Parathyroid adenoma (tissue), 2 donors: ENCODE measurements at regions not wholly inside any gene's neighbourhood (a gene's known extent, or its start where the extent isn't known, plus 50 kb on each side); places are given as distances from the start of the nearest gene placed in this dataset.

Experiments used
- H2AFZ ChIP-seq: fragments of 300-600 bp; sonication (generic); one replicate; pipeline ENCODE4 v1.7.0; 2017; ENCODE audit warnings: antibody characterized with exemption, mild to moderate bottlenecking
- H3K27ac ChIP-seq: fragments of 300-600 bp; sonication (generic); one replicate; pipeline ENCODE4 v1.7.0; 2017
- H3K27me3 ChIP-seq: fragments of 300-600 bp; sonication (generic); one replicate; pipeline ENCODE4 v1.7.0; 2017; ENCODE audit warnings: low read length; ENCODE audit not compliant: control insufficient read depth, insufficient read depth
- H3K36me3 ChIP-seq: fragments of 300-600 bp; sonication (generic); one replicate; pipeline ENCODE4 v1.7.0; 2017; ENCODE audit warnings: low read length; ENCODE audit not compliant: control insufficient read depth, insufficient read depth
- H3K4me1 ChIP-seq: fragments of 300-600 bp; sonication (generic); one replicate; pipeline ENCODE4 v1.7.0; 2017; ENCODE audit warnings: control low read depth
- H3K4me2 ChIP-seq: fragments of 300-600 bp; sonication (generic); one replicate; pipeline ENCODE4 v1.7.0; 2017; ENCODE audit warnings: low read length
- H3K4me3 ChIP-seq: fragments of 300-600 bp; sonication (generic); one replicate; pipeline ENCODE4 v1.7.0; 2017; ENCODE audit warnings: low read depth, low read length
- H3K79me2 ChIP-seq: fragments of 300-600 bp; sonication (generic); one replicate; pipeline ENCODE4 v1.7.0; 2017; ENCODE audit warnings: control low read depth
- H3K9ac ChIP-seq: fragments of 300-600 bp; sonication (generic); one replicate; pipeline ENCODE4 v1.7.0; 2017; ENCODE audit warnings: mild to moderate bottlenecking
- H3K9me3 ChIP-seq: fragments of 300-600 bp; sonication (generic); one replicate; pipeline ENCODE4 v1.7.0; 2017; ENCODE audit warnings: low read length; ENCODE audit not compliant: control insufficient read depth
- TF ChIP-seq, protein P1 (sequence below): fragments of 300-600 bp; sonication (generic); IDR thresholded peaks from one replicate; pipeline ENCODE4 v1.7.0; 2017; ENCODE audit warnings: antibody characterized with exemption, mild to moderate bottlenecking
- donor health status: primary hyperparathyroidism.

DNA sequence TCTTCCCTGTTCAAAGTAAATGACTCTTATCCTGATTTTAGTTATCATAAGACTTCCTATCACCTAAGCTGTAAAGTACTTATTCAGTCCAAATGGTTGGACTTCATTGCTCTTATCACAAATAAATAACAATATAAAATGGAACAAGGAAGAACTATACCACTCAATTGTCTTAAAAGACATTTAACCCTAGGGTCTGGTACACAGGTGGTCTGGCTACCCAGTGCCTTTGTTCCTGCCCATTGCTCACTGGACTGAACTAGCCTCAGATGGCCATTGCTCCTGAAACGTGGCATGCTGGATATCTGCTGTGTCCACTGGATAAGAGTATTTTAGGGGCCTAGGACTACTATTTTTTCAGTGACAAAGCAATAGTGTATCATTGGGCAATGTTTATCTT lies 574.3 kb upstream of the CA10 start:
- H3K9ac ChIP-seq, result no peak overlapping the region
- H2AFZ ChIP-seq, result no peak overlapping the region
- no peak overlapping the region for H3K4me3 ChIP-seq
- no peak overlapping the region for H3K27ac ChIP-seq
- TF ChIP-seq, protein P1, sequence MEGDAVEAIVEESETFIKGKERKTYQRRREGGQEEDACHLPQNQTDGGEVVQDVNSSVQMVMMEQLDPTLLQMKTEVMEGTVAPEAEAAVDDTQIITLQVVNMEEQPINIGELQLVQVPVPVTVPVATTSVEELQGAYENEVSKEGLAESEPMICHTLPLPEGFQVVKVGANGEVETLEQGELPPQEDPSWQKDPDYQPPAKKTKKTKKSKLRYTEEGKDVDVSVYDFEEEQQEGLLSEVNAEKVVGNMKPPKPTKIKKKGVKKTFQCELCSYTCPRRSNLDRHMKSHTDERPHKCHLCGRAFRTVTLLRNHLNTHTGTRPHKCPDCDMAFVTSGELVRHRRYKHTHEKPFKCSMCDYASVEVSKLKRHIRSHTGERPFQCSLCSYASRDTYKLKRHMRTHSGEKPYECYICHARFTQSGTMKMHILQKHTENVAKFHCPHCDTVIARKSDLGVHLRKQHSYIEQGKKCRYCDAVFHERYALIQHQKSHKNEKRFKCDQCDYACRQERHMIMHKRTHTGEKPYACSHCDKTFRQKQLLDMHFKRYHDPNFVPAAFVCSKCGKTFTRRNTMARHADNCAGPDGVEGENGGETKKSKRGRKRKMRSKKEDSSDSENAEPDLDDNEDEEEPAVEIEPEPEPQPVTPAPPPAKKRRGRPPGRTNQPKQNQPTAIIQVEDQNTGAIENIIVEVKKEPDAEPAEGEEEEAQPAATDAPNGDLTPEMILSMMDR, result no peak
- H3K27me3 ChIP-seq, result no peaks in the 10 kb centered on the region
- no peaks in the 10 kb centered on the region for H3K4me1 ChIP-seq
- H3K4me2 ChIP-seq, result no peak overlapping the region
- no peaks in the 10 kb centered on the region for H3K9me3 ChIP-seq
- no peaks in the 10 kb centered on the region for H3K36me3 ChIP-seq
- no peaks in the 10 kb centered on the region for H3K79me2 ChIP-seq

DNA sequence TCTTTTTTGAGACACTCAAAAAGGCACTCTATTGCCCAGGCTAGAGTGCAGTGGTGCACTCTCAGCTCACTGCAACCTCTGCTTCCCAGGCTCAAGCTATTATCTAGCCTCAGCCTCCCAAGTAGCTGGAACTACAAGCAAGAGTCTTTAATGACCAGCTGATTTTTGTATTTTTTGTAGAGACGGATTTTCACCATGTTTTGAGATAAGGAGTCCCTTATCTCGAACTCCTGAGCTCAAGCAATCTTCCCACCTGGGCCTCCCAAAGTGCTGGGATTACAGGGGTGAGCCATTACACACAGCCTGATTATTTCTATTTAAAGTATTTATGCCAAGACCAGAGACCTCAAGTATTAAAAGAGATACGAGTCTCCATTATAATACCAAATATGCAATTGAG lies 566.1 kb upstream of the CA10 start:
- H2AFZ ChIP-seq, result no peak overlapping the region
- TF ChIP-seq, protein P1, result no peak
- H3K79me2 ChIP-seq, result no peaks in the 10 kb centered on the region
- no peak overlapping the region for H3K9ac ChIP-seq
- no peaks in the 10 kb centered on the region for H3K27me3 ChIP-seq
- no peak overlapping the region for H3K27ac ChIP-seq
- H3K4me2 ChIP-seq, result no peak overlapping the region
- H3K9me3 ChIP-seq, result no peaks in the 10 kb centered on the region
- no peaks in the 10 kb centered on the region for H3K36me3 ChIP-seq
- no peak overlapping the region for H3K4me3 ChIP-seq
- H3K4me1 ChIP-seq, result no peaks in the 10 kb centered on the region

DNA sequence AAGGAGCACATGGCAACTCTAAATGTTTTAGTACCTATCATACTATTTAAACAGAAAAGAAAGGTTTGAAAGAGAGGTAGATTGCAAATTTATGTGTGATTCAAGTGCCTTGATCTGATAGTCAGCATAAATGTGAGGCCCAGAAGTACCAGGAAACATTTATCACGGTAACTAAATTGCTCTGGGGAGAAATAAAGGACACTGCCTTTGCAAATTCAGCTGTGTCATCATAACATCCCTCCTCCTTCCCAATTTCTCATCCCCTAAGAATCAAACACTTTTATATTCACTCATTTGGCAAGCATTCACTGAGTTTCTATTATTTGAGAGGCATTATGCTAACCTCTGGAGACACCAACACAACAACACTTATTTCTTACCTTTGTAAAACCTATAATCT lies 563.4 kb upstream of the CA10 start:
- Histone ChIP-seq H3K27me3 (no peaks in the 10 kb centered on the region), H2AFZ (no peak overlapping the region), H3K36me3 (no peaks in the 10 kb centered on the region), H3K4me3 (no peak overlapping the region), H3K4me1 (no peaks in the 10 kb centered on the region), H3K27ac (no peak overlapping the region), H3K4me2 (no peak overlapping the region), H3K9me3 (no peaks in the 10 kb centered on the region), H3K79me2 (no peaks in the 10 kb centered on the region), H3K9ac (no peak overlapping the region)
- TF ChIP-seq, protein P1, result no peak

DNA sequence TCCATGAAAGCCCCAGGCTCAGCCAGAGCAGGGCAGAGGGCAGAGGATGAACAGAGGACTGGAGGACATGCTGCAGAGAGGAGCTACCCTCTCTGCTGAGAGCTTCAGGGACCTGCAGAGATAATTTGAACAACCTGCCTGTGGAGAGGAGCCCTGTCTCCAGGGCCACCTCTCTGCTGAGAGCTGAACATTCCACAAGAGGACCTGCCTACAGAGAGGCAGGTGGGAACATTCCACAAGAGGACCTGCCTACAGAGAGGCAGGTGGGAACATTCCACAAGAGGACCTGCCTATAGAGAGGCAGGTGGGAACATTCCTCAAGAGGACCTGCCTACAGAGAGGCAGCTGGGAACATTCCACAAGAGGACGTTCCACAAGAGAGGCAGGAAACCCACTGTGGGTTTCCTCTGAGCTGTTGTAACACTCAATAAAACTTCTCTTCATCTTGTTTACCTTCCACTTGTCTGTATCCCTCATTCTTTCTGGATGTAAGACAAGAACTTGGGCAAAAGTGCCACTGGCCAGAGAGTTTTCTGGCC lies 551.9 kb upstream of the CA10 start:
- no peaks in the 10 kb centered on the region for H3K27me3 ChIP-seq
- no peaks in the 10 kb centered on the region for H3K79me2 ChIP-seq
- H3K9me3 ChIP-seq, result no peaks in the 10 kb centered on the region
- H3K36me3 ChIP-seq, result no peaks in the 10 kb centered on the region
- H2AFZ ChIP-seq, result no peak overlapping the region
- H3K4me3 ChIP-seq, result no peak overlapping the region
- H3K27ac ChIP-seq, result no peak overlapping the region
- TF ChIP-seq, protein P1, result no peak
- H3K9ac ChIP-seq, result no peak overlapping the region
- no peaks in the 10 kb centered on the region for H3K4me1 ChIP-seq
- H3K4me2 ChIP-seq, result no peak overlapping the region

DNA sequence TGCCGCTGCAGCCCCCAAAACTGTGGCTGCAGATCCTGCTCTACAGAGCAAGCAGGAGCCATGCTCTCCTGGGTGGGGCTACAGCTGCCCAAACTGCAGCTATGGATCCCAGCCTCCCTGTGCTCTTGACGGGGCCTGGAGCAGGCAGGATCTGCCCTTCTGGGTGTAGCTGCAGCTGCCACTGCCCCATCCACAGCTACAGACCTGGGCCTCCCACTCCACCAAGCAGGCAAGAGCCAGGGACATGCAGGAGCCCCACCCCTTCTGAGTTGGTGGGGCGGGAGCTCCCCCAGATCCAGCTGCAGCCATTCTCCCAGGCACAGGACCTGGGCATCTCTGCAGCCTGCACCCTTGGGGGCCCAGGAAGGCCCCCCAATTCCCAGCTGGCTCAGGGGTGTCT lies 551.2 kb upstream of the CA10 start:
- TF ChIP-seq, protein P1, result no peak
- no peaks in the 10 kb centered on the region for H3K36me3 ChIP-seq
- H3K4me2 ChIP-seq, result no peak overlapping the region
- no peak overlapping the region for H2AFZ ChIP-seq
- no peak overlapping the region for H3K27ac ChIP-seq
- H3K27me3 ChIP-seq, result no peaks in the 10 kb centered on the region
- H3K4me3 ChIP-seq, result no peak overlapping the region
- no peaks in the 10 kb centered on the region for H3K9me3 ChIP-seq
- H3K79me2 ChIP-seq, result no peaks in the 10 kb centered on the region
- no peaks in the 10 kb centered on the region for H3K4me1 ChIP-seq
- no peak overlapping the region for H3K9ac ChIP-seq
